ENCODE measurements at regions not wholly inside any gene's neighbourhood (a gene's known extent, or its start where the extent isn't known, plus 50 kb on each side); places are given as distances from the start of the nearest gene placed in this dataset.

GRCh38 chr10:1980459-1980858 lies 243.1 kb upstream of the ADARB2 start:
- TF ChIP-seq, protein P1, sequence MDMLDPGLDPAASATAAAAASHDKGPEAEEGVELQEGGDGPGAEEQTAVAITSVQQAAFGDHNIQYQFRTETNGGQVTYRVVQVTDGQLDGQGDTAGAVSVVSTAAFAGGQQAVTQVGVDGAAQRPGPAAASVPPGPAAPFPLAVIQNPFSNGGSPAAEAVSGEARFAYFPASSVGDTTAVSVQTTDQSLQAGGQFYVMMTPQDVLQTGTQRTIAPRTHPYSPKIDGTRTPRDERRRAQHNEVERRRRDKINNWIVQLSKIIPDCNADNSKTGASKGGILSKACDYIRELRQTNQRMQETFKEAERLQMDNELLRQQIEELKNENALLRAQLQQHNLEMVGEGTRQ (CRISPR knock-in tag; IDR thresholded peaks at IDR 0.05) = no peak
- TF ChIP-seq, protein P2, sequence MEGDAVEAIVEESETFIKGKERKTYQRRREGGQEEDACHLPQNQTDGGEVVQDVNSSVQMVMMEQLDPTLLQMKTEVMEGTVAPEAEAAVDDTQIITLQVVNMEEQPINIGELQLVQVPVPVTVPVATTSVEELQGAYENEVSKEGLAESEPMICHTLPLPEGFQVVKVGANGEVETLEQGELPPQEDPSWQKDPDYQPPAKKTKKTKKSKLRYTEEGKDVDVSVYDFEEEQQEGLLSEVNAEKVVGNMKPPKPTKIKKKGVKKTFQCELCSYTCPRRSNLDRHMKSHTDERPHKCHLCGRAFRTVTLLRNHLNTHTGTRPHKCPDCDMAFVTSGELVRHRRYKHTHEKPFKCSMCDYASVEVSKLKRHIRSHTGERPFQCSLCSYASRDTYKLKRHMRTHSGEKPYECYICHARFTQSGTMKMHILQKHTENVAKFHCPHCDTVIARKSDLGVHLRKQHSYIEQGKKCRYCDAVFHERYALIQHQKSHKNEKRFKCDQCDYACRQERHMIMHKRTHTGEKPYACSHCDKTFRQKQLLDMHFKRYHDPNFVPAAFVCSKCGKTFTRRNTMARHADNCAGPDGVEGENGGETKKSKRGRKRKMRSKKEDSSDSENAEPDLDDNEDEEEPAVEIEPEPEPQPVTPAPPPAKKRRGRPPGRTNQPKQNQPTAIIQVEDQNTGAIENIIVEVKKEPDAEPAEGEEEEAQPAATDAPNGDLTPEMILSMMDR (IDR thresholded peaks at IDR 0.05) = no peak
